ENCODE measurements at regions not wholly inside any gene's neighbourhood (a gene's known extent, or its start where the extent isn't known, plus 50 kb on each side); places are given as distances from the start of the nearest gene placed in this dataset.

DNA sequence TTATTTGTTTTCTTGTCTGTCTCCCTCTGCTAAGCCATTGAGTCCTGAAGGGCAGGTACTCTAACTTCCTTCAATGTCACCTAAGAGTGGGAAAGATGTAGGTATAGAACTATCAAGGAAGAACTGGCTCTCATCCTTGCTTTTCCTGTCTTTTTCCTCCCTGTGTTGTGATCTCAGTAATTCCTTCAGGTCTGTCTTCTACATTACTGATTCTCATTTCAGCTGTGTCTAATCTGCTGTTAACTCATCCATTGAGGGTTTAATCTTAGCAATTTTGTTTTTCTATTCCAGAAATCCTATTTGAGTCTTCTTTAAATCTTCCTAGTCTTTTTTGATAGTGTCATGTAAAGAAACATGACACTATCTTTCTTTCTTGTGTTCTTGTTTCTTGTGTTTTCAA, 124.5 kb upstream of the PLXNC1 start:
- TF ChIP-seq, protein P1, sequence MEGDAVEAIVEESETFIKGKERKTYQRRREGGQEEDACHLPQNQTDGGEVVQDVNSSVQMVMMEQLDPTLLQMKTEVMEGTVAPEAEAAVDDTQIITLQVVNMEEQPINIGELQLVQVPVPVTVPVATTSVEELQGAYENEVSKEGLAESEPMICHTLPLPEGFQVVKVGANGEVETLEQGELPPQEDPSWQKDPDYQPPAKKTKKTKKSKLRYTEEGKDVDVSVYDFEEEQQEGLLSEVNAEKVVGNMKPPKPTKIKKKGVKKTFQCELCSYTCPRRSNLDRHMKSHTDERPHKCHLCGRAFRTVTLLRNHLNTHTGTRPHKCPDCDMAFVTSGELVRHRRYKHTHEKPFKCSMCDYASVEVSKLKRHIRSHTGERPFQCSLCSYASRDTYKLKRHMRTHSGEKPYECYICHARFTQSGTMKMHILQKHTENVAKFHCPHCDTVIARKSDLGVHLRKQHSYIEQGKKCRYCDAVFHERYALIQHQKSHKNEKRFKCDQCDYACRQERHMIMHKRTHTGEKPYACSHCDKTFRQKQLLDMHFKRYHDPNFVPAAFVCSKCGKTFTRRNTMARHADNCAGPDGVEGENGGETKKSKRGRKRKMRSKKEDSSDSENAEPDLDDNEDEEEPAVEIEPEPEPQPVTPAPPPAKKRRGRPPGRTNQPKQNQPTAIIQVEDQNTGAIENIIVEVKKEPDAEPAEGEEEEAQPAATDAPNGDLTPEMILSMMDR (IDR thresholded peaks at IDR 0.05) = no peak
- TF ChIP-seq POLR2A (IDR thresholded peaks at IDR 0.05) = no peak
